ENCODE measurements at regions not wholly inside any gene's neighbourhood (a gene's known extent, or its start where the extent isn't known, plus 50 kb on each side); places are given as distances from the start of the nearest gene placed in this dataset.

DNA sequence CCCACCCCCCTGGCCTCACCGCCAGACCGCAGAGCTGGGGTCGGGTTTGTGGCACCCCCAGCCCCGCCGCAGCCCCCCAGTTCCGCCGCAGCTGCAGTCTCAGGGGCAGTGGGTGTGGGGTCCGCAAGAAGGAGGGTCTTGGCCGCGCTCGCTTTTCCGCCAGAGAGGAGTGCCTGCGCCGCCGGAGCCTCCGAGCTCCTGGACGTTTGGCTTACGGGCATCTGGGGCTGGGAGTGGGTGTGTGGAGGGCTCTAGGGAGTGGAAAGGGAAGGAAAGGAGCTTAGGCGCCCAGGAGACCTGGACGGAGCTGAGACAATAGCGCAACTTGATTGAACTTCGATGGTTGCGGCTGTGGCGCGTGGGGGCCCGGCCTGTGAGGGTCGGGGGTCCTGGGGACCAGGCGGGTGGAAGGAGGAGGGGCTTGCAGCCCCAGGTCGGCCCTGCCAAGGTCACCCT, 88.8 kb upstream of the IPO9 start:
- peak; percentile 26 for DNase-seq
- TF ChIP-seq, protein P1, sequence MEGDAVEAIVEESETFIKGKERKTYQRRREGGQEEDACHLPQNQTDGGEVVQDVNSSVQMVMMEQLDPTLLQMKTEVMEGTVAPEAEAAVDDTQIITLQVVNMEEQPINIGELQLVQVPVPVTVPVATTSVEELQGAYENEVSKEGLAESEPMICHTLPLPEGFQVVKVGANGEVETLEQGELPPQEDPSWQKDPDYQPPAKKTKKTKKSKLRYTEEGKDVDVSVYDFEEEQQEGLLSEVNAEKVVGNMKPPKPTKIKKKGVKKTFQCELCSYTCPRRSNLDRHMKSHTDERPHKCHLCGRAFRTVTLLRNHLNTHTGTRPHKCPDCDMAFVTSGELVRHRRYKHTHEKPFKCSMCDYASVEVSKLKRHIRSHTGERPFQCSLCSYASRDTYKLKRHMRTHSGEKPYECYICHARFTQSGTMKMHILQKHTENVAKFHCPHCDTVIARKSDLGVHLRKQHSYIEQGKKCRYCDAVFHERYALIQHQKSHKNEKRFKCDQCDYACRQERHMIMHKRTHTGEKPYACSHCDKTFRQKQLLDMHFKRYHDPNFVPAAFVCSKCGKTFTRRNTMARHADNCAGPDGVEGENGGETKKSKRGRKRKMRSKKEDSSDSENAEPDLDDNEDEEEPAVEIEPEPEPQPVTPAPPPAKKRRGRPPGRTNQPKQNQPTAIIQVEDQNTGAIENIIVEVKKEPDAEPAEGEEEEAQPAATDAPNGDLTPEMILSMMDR (IDR thresholded peaks at IDR 0.05; ENCODE audit: unreplicated experiment) = no peak
- no TSS peak for BruUV-seq (replicated peaks)
- Mint-ChIP-seq H3K27ac (ENCODE audit: unreplicated experiment) (no peak overlapping the region), H3K4me1 (ENCODE audit: low read depth, unreplicated experiment) (peaks cover 13% of the 10 kb centered on the region), H3K4me3 (ENCODE audit: low read depth, unreplicated experiment) (peak overlapping the region; percentile 74), H3K36me3 (ENCODE audit: insufficient read depth, unreplicated experiment) (peaks cover 21% of the 10 kb centered on the region), H3K9me3 (ENCODE audit: low read depth, unreplicated experiment) (no peaks in the 10 kb centered on the region), H3K27me3 (ENCODE audit: unreplicated experiment) (peaks cover 9% of the 10 kb centered on the region)
- CTCF ChIA-PET = interaction anchor here (0.5 to 1.6 kb wide), 10 partner anchors 9 to 153 kb away, joined by 3 to 7 read pairs (median 4); no protein-coding TSS in a partner anchor
- intact Hi-C loops (cut with micrococcal nuclease; ENCODE audit: unreplicated experiment) = no loop called here

DNA sequence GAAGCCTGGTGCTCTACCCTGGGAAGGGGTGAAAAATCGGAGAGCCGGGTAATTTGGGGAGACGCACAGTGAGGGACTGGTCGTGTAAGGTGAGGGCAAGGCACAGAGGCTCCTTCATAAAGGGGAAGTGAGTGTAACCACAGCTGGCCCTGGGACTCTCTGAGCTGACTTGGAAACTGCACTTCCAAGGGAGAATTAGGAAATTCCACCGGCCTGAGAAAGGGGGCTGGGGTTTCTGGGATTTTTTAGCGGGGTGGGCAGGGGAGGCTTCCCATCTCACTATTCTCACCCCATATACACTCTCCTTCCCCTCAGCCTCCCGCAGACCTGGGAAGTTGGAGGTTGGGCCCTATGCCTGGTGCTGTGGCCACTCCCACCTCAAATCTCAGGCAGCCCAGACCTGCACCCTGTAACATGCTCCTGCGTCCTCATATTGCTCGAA, 88.3 kb upstream of the IPO9 start:
- Mint-ChIP-seq H3K27me3 (ENCODE audit: unreplicated experiment) (peaks cover 9% of the 10 kb centered on the region), H3K36me3 (ENCODE audit: insufficient read depth, unreplicated experiment) (peaks cover 21% of the 10 kb centered on the region), H3K4me3 (ENCODE audit: low read depth, unreplicated experiment) (peak overlapping the region; percentile 74), H3K27ac (ENCODE audit: unreplicated experiment) (no peak overlapping the region), H3K4me1 (ENCODE audit: low read depth, unreplicated experiment) (peaks cover 17% of the 10 kb centered on the region), H3K9me3 (ENCODE audit: low read depth, unreplicated experiment) (no peaks in the 10 kb centered on the region)
- CTCF ChIA-PET = interaction anchor here (0.5 to 1.5 kb wide), 7 partner anchors 10 to 65 kb away, joined by 3 to 7 read pairs (median 4); no protein-coding TSS in a partner anchor
- TF ChIP-seq, protein P1 (IDR thresholded peaks at IDR 0.05; ENCODE audit: unreplicated experiment) = no peak
- DNase-seq = no peak
- no TSS peak for BruUV-seq (replicated peaks)
- intact Hi-C loops (cut with micrococcal nuclease; ENCODE audit: unreplicated experiment) = no loop called here

DNA sequence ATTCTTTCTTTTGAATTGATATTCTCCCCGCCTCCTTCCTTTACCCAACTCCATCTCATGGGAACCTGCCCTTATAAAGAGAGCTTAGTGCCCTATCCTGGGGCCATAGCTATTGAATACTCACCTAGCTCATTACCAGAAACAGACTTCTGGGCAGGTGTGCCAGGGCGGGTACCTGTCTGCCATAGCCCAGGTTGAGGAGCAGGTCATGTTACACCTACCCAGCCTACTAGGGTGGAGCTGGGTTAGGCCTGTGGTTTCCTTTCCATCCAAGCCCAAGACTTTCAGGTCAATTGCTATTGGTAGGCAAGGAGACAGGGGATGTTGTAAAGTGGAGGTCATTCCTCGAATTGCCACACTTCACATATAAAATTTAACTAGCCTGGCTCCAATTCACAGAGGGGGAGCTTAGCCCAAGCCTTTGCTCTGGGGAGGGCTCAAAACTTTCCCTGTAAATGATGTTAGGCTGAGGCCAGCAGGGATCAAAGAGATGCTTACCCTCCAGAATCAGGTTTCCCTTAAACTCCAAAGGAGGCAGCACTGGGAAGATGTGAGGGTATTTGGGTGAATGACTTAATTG, 87.1 kb upstream of the IPO9 start:
- H3K4me1 Mint-ChIP-seq (ENCODE audit: low read depth, unreplicated experiment) = peaks cover 17% of the 10 kb centered on the region
- peaks cover 9% of the 10 kb centered on the region for H3K27me3 Mint-ChIP-seq (ENCODE audit: unreplicated experiment)
- no peaks in the 10 kb centered on the region for H3K9me3 Mint-ChIP-seq (ENCODE audit: low read depth, unreplicated experiment)
- intact Hi-C loops (cut with micrococcal nuclease; ENCODE audit: unreplicated experiment) = no loop called here
- TF ChIP-seq, protein P1 (IDR thresholded peaks at IDR 0.05; ENCODE audit: unreplicated experiment) = no peak
- no TSS peak for BruUV-seq (replicated peaks)
- no peak overlapping the region for H3K27ac Mint-ChIP-seq (ENCODE audit: unreplicated experiment)
- no peak overlapping the region for H3K4me3 Mint-ChIP-seq (ENCODE audit: low read depth, unreplicated experiment)
- H3K36me3 Mint-ChIP-seq (ENCODE audit: insufficient read depth, unreplicated experiment) = peaks cover 21% of the 10 kb centered on the region
- DNase-seq = no peak
- CTCF ChIA-PET = interaction anchor here (1.0 kb wide), 1 partner anchor 14 kb away, joined by 3 read pairs; no protein-coding TSS in a partner anchor

DNA sequence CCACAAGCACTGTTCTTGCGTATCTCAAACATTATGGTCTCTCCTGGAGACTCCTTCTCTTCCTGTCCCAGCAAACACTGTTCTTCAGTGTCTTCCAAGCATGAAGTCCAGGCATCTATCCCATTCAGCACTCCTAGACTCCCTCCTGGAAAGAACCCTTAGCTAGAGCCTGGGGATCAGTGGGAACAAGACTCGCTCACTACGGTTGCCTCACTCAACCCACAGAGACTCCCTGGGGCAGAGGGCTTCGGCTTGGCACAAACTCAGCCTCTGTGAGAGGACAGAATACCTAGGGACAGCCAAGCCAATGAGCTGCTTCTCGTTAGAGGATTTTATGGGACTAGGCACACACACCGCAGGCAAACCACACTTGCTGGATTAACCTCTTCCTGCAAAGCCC, 86.5 kb upstream of the IPO9 start:
- DNase-seq = no peak
- no TSS peak for BruUV-seq (replicated peaks)
- Mint-ChIP-seq H3K4me3 (ENCODE audit: low read depth, unreplicated experiment) (no peak overlapping the region), H3K27ac (ENCODE audit: unreplicated experiment) (no peak overlapping the region), H3K9me3 (ENCODE audit: low read depth, unreplicated experiment) (no peaks in the 10 kb centered on the region), H3K36me3 (ENCODE audit: insufficient read depth, unreplicated experiment) (peaks cover 21% of the 10 kb centered on the region), H3K27me3 (ENCODE audit: unreplicated experiment) (peaks cover 9% of the 10 kb centered on the region), H3K4me1 (ENCODE audit: low read depth, unreplicated experiment) (peaks cover 17% of the 10 kb centered on the region)
- CTCF ChIA-PET = interaction anchor here (0.5 to 1.0 kb wide), 3 partner anchors 10 to 190 kb away, joined by 3 to 5 read pairs (median 3); no protein-coding TSS in a partner anchor
- TF ChIP-seq, protein P1 (IDR thresholded peaks at IDR 0.05; ENCODE audit: unreplicated experiment) = no peak
- intact Hi-C loops (cut with micrococcal nuclease; ENCODE audit: unreplicated experiment) = no loop called here
